A549 (cell line): ENCODE measurements at regions not wholly inside any gene's neighbourhood (a gene's known extent, or its start where the extent isn't known, plus 50 kb on each side); places are given as distances from the start of the nearest gene placed in this dataset.

Experiments used
- CHD4 ChIP-seq: fragments of 200-600 bp; sonication (generic); IDR thresholded peaks from 2 replicates; pipeline ENCODE4 v1.6.1; 2016; ENCODE audit warnings: antibody characterized with exemption, mild to moderate bottlenecking, borderline replicate concordance
- FOSL2 ChIP-seq, 2 experiments: fragments of 450-650 bp in 1 of 2; fragments of >200 bp in 1 of 2; sonication (Bioruptor Twin) in 1 of 2; formaldehyde crosslinking; IDR thresholded peaks; 2 replicates each; pipeline versions ENCODE4 v1.5.0 to v1.6.1; 2016 to 2020; ENCODE audit warnings: mild to moderate bottlenecking in 1 of 2, moderate library complexity in 1 of 2
- GATA3 ChIP-seq: IDR thresholded peaks from 2 replicates; pipeline ENCODE4 v1.6.1; 2012; ENCODE audit warnings: borderline replicate concordance
- HOXB13 ChIP-seq: fragments of 250-450 bp; sonication (Bioruptor Pico); IDR thresholded peaks from 2 replicates; pipeline ENCODE4 v1.5.0; 2020; ENCODE audit warnings: low read depth, mild to moderate bottlenecking, moderate library complexity
- HOXB5 ChIP-seq: fragments of 250-450 bp; sonication (Bioruptor Pico); IDR thresholded peaks from 2 replicates; pipeline ENCODE4 v1.5.0; 2020; ENCODE audit warnings: mild to moderate bottlenecking, moderate library complexity
- JUNB ChIP-seq: fragments of >200 bp; sonication (Bioruptor Twin); formaldehyde crosslinking; IDR thresholded peaks from 2 replicates; pipeline ENCODE4 v1.6.1; 2016
- KDM1A ChIP-seq: fragments of 200-600 bp; sonication (generic); IDR thresholded peaks from 2 replicates; pipeline ENCODE4 v1.6.1; 2016; ENCODE audit warnings: low read depth, mild to moderate bottlenecking
- KDM5A ChIP-seq: fragments of 200-600 bp; sonication (generic); IDR thresholded peaks from 2 replicates; pipeline ENCODE4 v1.6.1; 2016; ENCODE audit warnings: antibody characterized with exemption, mild to moderate bottlenecking
- MAZ ChIP-seq: fragments of 150-350 bp; IDR thresholded peaks from 2 replicates; pipeline ENCODE4 v1.6.1; 2014; ENCODE audit warnings: antibody characterized with exemption, low read depth, low read length, borderline replicate concordance
- POLR2AphosphoS2 ChIP-seq: conservative IDR thresholded peaks from 2 replicates; pipeline ENCODE4 v1.6.1; 2012; ENCODE audit warnings: low read length, improper control_type of control experiment, inconsistent platforms
- RAD21 ChIP-seq, 2 experiments: fragments of >200 bp in 1 of 2; sonication (Bioruptor Twin) in 1 of 2; formaldehyde crosslinking in 1 of 2; IDR thresholded peaks in 1 of 2; conservative IDR thresholded peaks in 1 of 2; 2 replicates in 1 of 2; 3 replicates in 1 of 2; pipeline ENCODE4 v1.6.1; 2012 to 2018; ENCODE audit warnings: inconsistent platforms in 1 of 2
- RARB ChIP-seq: fragments of 250-450 bp; sonication (Bioruptor Pico); IDR thresholded peaks from 2 replicates; pipeline ENCODE4 v1.8.0; 2021; ENCODE audit warnings: mild to moderate bottlenecking, moderate library complexity
- RNF2 ChIP-seq: fragments of 200-600 bp; sonication (generic); IDR thresholded peaks from 2 replicates; pipeline ENCODE4 v1.6.1; 2016; ENCODE audit warnings: low read depth, mild to moderate bottlenecking, antibody characterized with exemption, moderate library complexity, borderline replicate concordance
- SMC3 ChIP-seq: fragments of >200 bp; sonication (Bioruptor Twin); formaldehyde crosslinking; IDR thresholded peaks from 3 replicates; pipeline ENCODE4 v1.6.1; 2018; ENCODE audit warnings: inconsistent platforms
- TP53 ChIP-seq: fragments of 250-450 bp; sonication (Bioruptor Pico); IDR thresholded peaks from 2 replicates; pipeline ENCODE4 v1.5.0; 2021; ENCODE audit warnings: mild to moderate bottlenecking, moderate library complexity
- ZC3H11A ChIP-seq: fragments of 450-650 bp; IDR thresholded peaks from 2 replicates; pipeline ENCODE4 v1.6.1; 2014; ENCODE audit warnings: antibody characterized with exemption, mild to moderate bottlenecking
- ZSCAN20 ChIP-seq: fragments of 250-450 bp; sonication (Bioruptor Pico); IDR thresholded peaks from 2 replicates; pipeline ENCODE4 v1.8.0; 2022; ENCODE audit warnings: mild to moderate bottlenecking, moderate library complexity
- TF ChIP-seq, protein P1 (sequence below): fragments of 200-600 bp; sonication (generic); IDR thresholded peaks from 2 replicates; pipeline ENCODE4 v1.6.1; 2016; ENCODE audit warnings: antibody characterized with exemption, mild to moderate bottlenecking, moderate library complexity
- TF ChIP-seq, protein P2 (sequence below): IDR thresholded peaks from 2 replicates; pipeline ENCODE4 v1.6.1; 2012
- TF ChIP-seq, protein P3 (sequence below): fragments of 250-450 bp; sonication (Bioruptor Pico); IDR thresholded peaks from 2 replicates; pipeline ENCODE4 v1.5.0; 2021; ENCODE audit warnings: mild to moderate bottlenecking, moderate library complexity, borderline replicate concordance
- TF ChIP-seq, protein P4 (sequence below): IDR thresholded peaks from 2 replicates; pipeline ENCODE4 v1.6.1; 2012
- TF ChIP-seq, protein P5 (sequence below): fragments of >200 bp; sonication (Bioruptor Twin); formaldehyde crosslinking; IDR thresholded peaks from 3 replicates; pipeline ENCODE4 v1.6.1; 2016
- TF ChIP-seq, protein P6 (sequence below): fragments of 450-650 bp; IDR thresholded peaks from 2 replicates; pipeline ENCODE4 v1.6.1; 2014; ENCODE audit warnings: antibody characterized with exemption

DNA sequence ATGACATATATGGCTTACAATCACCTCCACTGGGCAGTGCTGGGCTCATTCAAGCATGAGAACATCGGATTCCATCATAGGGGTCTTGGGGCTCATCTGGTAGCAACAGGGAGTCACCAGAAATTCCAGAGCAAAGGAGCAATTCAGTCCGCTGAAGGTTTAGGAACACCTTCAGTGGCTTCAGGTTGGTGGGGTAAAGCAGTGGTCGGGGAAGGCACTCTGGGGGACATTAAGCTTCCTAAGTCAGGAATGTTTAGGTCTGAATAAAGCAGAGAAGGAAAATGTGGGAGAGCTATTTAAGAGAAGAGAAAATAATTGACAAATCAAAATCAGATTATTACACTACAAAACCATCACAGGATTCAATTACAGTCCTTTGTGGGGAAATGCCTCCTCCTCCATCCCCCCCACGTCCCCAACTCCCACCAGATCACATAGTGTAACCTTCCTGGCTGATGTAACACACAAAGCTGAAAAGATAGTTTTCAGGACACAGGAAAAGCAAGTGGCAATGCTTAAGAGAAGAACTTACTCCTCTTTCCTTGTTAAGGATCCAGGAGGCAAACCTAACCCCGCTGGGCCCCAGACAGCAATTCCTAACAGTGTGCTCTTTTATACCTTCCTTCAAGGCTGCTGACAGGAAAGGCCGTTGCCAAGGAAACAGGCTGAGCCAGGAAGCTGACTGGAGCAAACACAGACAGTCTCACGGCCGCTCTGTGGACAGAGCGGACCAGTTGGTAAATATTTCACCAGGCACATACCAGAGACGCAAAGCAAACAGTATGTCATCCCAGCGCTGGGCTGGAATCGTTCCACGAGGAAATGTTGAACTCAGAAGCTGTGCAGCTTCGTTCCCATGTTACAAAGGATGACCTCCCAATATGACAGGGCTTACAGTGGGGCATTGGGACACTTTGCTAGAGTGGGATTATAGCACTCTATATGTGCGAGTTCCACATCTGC, 57.5 kb upstream of the LMCD1 start (continued):
- TF ChIP-seq, protein P1, sequence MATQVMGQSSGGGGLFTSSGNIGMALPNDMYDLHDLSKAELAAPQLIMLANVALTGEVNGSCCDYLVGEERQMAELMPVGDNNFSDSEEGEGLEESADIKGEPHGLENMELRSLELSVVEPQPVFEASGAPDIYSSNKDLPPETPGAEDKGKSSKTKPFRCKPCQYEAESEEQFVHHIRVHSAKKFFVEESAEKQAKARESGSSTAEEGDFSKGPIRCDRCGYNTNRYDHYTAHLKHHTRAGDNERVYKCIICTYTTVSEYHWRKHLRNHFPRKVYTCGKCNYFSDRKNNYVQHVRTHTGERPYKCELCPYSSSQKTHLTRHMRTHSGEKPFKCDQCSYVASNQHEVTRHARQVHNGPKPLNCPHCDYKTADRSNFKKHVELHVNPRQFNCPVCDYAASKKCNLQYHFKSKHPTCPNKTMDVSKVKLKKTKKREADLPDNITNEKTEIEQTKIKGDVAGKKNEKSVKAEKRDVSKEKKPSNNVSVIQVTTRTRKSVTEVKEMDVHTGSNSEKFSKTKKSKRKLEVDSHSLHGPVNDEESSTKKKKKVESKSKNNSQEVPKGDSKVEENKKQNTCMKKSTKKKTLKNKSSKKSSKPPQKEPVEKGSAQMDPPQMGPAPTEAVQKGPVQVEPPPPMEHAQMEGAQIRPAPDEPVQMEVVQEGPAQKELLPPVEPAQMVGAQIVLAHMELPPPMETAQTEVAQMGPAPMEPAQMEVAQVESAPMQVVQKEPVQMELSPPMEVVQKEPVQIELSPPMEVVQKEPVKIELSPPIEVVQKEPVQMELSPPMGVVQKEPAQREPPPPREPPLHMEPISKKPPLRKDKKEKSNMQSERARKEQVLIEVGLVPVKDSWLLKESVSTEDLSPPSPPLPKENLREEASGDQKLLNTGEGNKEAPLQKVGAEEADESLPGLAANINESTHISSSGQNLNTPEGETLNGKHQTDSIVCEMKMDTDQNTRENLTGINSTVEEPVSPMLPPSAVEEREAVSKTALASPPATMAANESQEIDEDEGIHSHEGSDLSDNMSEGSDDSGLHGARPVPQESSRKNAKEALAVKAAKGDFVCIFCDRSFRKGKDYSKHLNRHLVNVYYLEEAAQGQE, result peak; percentile 52
- TF ChIP-seq HOXB13 (CRISPR knock-in tag) (peak; percentile 24; the same call in 1 of the 2 replicates), MAZ (no peak), ZC3H11A (no peak), RAD21 (conservative IDR thresholded peaks at IDR 0.05 in 1 of 2, IDR thresholded peaks at IDR 0.05 in 1 of 2) (peak; percentile 38 to 52; a peak in 4 of 5 replicates), RARB (CRISPR knock-in tag) (peak; percentile 91), SMC3 (peak; percentile 27; the same call in 2 of the 3 replicates), HOXB5 (CRISPR knock-in tag) (no peak; the same call in none of the 2 replicates), RNF2 (no peak), GATA3 (peak; percentile 87), KDM1A (no peak), FOSL2 (IDR thresholded peaks at IDR 0.05) (no peak), FOSL2 (CRISPR knock-in tag; IDR thresholded peaks at IDR 0.05) (peak; percentile 80), ZSCAN20 (CRISPR knock-in tag) (peak; percentile 68; the same call in 1 of the 2 replicates), CHD4 (no peak), JUNB (peak; percentile 58), POLR2AphosphoS2 (no peak), TP53 (CRISPR knock-in tag) (peak; percentile 95; the same call in 1 of the 2 replicates), KDM5A (no peak)
- TF ChIP-seq, protein P2, sequence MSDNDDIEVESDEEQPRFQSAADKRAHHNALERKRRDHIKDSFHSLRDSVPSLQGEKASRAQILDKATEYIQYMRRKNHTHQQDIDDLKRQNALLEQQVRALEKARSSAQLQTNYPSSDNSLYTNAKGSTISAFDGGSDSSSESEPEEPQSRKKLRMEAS, result peak; percentile 84
- TF ChIP-seq, protein P3, sequence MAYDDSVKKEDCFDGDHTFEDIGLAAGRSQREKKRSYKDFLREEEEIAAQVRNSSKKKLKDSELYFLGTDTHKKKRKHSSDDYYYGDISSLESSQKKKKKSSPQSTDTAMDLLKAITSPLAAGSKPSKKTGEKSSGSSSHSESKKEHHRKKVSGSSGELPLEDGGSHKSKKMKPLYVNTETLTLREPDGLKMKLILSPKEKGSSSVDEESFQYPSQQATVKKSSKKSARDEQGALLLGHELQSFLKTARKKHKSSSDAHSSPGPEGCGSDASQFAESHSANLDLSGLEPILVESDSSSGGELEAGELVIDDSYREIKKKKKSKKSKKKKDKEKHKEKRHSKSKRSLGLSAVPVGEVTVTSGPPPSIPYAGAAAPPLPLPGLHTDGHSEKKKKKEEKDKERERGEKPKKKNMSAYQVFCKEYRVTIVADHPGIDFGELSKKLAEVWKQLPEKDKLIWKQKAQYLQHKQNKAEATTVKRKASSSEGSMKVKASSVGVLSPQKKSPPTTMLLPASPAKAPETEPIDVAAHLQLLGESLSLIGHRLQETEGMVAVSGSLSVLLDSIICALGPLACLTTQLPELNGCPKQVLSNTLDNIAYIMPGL (CRISPR knock-in tag), result no peak; the same call in 1 of the 2 replicates
- TF ChIP-seq, protein P4, sequence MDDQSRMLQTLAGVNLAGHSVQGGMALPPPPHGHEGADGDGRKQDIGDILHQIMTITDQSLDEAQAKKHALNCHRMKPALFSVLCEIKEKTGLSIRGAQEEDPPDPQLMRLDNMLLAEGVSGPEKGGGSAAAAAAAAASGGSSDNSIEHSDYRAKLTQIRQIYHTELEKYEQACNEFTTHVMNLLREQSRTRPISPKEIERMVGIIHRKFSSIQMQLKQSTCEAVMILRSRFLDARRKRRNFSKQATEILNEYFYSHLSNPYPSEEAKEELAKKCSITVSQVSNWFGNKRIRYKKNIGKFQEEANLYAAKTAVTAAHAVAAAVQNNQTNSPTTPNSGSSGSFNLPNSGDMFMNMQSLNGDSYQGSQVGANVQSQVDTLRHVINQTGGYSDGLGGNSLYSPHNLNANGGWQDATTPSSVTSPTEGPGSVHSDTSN, result peak; percentile 61; the same call in 1 of the 2 replicates
- TF ChIP-seq, protein P5, sequence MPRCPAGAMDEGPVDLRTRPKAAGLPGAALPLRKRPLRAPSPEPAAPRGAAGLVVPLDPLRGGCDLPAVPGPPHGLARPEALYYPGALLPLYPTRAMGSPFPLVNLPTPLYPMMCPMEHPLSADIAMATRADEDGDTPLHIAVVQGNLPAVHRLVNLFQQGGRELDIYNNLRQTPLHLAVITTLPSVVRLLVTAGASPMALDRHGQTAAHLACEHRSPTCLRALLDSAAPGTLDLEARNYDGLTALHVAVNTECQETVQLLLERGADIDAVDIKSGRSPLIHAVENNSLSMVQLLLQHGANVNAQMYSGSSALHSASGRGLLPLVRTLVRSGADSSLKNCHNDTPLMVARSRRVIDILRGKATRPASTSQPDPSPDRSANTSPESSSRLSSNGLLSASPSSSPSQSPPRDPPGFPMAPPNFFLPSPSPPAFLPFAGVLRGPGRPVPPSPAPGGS, result peak; percentile 72; the same call in 1 of the 3 replicates
- TF ChIP-seq, protein P6, sequence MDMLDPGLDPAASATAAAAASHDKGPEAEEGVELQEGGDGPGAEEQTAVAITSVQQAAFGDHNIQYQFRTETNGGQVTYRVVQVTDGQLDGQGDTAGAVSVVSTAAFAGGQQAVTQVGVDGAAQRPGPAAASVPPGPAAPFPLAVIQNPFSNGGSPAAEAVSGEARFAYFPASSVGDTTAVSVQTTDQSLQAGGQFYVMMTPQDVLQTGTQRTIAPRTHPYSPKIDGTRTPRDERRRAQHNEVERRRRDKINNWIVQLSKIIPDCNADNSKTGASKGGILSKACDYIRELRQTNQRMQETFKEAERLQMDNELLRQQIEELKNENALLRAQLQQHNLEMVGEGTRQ, result no peak
